H1 (cell line): ENCODE measurements at regions not wholly inside any gene's neighbourhood (a gene's known extent, or its start where the extent isn't known, plus 50 kb on each side); places are given as distances from the start of the nearest gene placed in this dataset.

Experiments
- CTCF ChIA-PET: fragments of 300-600 bp; sonication (Branson Sonifier 250); formaldehyde crosslinking; loops from one replicate; lab custom pipeline; 2021; ENCODE audit not compliant: partially characterized antibody; lab: Charles Lee
- POLR2A ChIA-PET: fragments of 300-600 bp; sonication (Branson Sonifier 250); formaldehyde crosslinking; loops from one replicate; lab custom pipeline; 2021; ENCODE audit warnings: inconsistent platforms; ENCODE audit not compliant: partially characterized antibody; lab: Charles Lee
- DNase-seq, 2 experiments: peaks; one replicate each; pipeline versions ENCODE4 v3.0.0 to v3.0.0-alpha.2; 2010 to 2022; ENCODE audit warnings: low spot score in 2 of 2, low read depth in 1 of 2, mixed read lengths in 1 of 2
- FAIRE-seq: peaks from 2 replicates; lab custom pipeline; 2011; peaks lifted over from hg19 to GRCh38; lab: Jason Lieb, UNC
- H2AFZ ChIP-seq: 2 replicates; pipeline ENCODE4 v1.8.1; 2012; ENCODE audit warnings: low read length, inconsistent platforms
- H2AK5ac ChIP-seq: 2 replicates; pipeline ENCODE4 v1.6.1; 2013; ENCODE audit warnings: low read depth, low read length
- H2BK120ac ChIP-seq: replicated peaks from 2 replicates; pipeline ENCODE3; 2013; ENCODE audit warnings: low read depth, low read length, inconsistent platforms
- H2BK12ac ChIP-seq: 2 replicates; pipeline ENCODE4 v1.6.1; 2013; ENCODE audit warnings: low read depth, low read length
- H2BK15ac ChIP-seq: 2 replicates; pipeline ENCODE4 v1.6.1; 2013; ENCODE audit warnings: low read length
- H2BK20ac ChIP-seq: 2 replicates; pipeline ENCODE4 v1.6.1; 2013; ENCODE audit warnings: low read length
- H2BK5ac ChIP-seq: 2 replicates; pipeline ENCODE4 v1.6.1; 2013; ENCODE audit warnings: low read depth, low read length
- H3K14ac ChIP-seq: 2 replicates; pipeline ENCODE4 v1.6.1; 2013; ENCODE audit warnings: inconsistent platforms; ENCODE audit not compliant: insufficient read length
- H3K18ac ChIP-seq: 2 replicates; pipeline ENCODE4 v1.6.1; 2013; ENCODE audit warnings: low read length; ENCODE audit errors: extremely low read depth
- H3K23ac ChIP-seq: 2 replicates; pipeline ENCODE4 v1.6.1; 2013; ENCODE audit warnings: inconsistent platforms; ENCODE audit not compliant: insufficient read length
- H3K23me2 ChIP-seq: 2 replicates; pipeline ENCODE4 v1.6.1; 2013; ENCODE audit warnings: low read depth, low read length
- H3K27ac ChIP-seq: 2 replicates; pipeline ENCODE4 v1.6.1; 2011; ENCODE audit warnings: low read depth, low read length, inconsistent platforms
- H3K27me3 ChIP-seq, 4 experiments: replicated peaks in 1 of 4; 1 replicate in 1 of 4; 2 replicates in 3 of 4; pipeline versions ENCODE4 v1.6.1 to v1.8.1; 2011 to 2013; ENCODE audit warnings: low read length in 3 of 4, mild to moderate bottlenecking in 3 of 4, inconsistent platforms in 2 of 4, mixed read lengths in 2 of 4, moderate library complexity in 1 of 4; ENCODE audit not compliant: control insufficient read depth in 3 of 4, insufficient read depth in 3 of 4; ENCODE audit errors: extremely low read depth in 1 of 4
- H3K36me3 ChIP-seq, 4 experiments: 2 replicates each; pipeline versions ENCODE4 v1.6.1 to v1.8.1; 2011 to 2013; ENCODE audit warnings: mild to moderate bottlenecking in 4 of 4, low read length in 3 of 4, moderate library complexity in 2 of 4, control low read depth in 1 of 4, inconsistent platforms in 1 of 4; ENCODE audit not compliant: insufficient read depth in 4 of 4, control insufficient read depth in 2 of 4
- H3K4ac ChIP-seq: replicated peaks from 2 replicates; pipeline ENCODE3; 2013; ENCODE audit warnings: low read length, low read depth, mixed read lengths, inconsistent platforms; ENCODE audit not compliant: insufficient read length
- H3K4me1 ChIP-seq, 4 experiments: replicated peaks in 1 of 4; 1 replicate in 1 of 4; 2 replicates in 3 of 4; pipeline versions ENCODE4 v1.6.1 to v1.8.1; 2011 to 2013; ENCODE audit warnings: low read length in 3 of 4, inconsistent platforms in 2 of 4, mixed read lengths in 1 of 4; ENCODE audit not compliant: insufficient read depth in 4 of 4, control insufficient read depth in 3 of 4
- H3K4me2 ChIP-seq, 2 experiments: 2 replicates each; pipeline versions ENCODE4 v1.6.1 to v1.8.1; 2011 to 2013; ENCODE audit warnings: low read depth in 2 of 2, low read length in 2 of 2, control low read depth in 1 of 2, inconsistent platforms in 1 of 2, mild to moderate bottlenecking in 1 of 2; ENCODE audit not compliant: insufficient read depth in 1 of 2
- H3K4me3 ChIP-seq, 4 experiments: fragments of 200-600, 300-600 bp in 1 of 4; sonication (generic), shearing (Covaris generic), sonication (Bioruptor Twin) in 1 of 4; 2 replicates each; pipeline versions ENCODE4 v1.5.1 to v1.8.1; 2011 to 2016; ENCODE audit warnings: low read length in 4 of 4, low read depth in 3 of 4, control low read depth in 2 of 4, inconsistent platforms in 2 of 4, mild to moderate bottlenecking in 2 of 4, mixed read lengths in 1 of 4, moderate library complexity in 1 of 4; ENCODE audit not compliant: insufficient read depth in 2 of 4; ENCODE audit errors: extremely low read depth in 1 of 4
- H3K56ac ChIP-seq: replicated peaks from 2 replicates; pipeline ENCODE3; 2013; ENCODE audit warnings: low read depth, mild to moderate bottlenecking, mixed read lengths, low read length, inconsistent platforms; ENCODE audit not compliant: insufficient read length
- H3K79me1 ChIP-seq: 2 replicates; pipeline ENCODE4 v1.6.1; 2013; ENCODE audit warnings: low read depth, low read length, control low read depth
- H3K79me2 ChIP-seq, 2 experiments: 2 replicates each; pipeline versions ENCODE4 v1.6.1 to v1.8.1; 2012 to 2013; ENCODE audit warnings: low read length in 2 of 2, mild to moderate bottlenecking in 2 of 2, inconsistent platforms in 1 of 2; ENCODE audit not compliant: insufficient read depth in 2 of 2, control insufficient read depth in 1 of 2
- H3K9ac ChIP-seq, 4 experiments: replicated peaks in 1 of 4; 1 replicate in 1 of 4; 2 replicates in 3 of 4; pipeline versions ENCODE4 v1.6.1 to v1.8.1; 2011 to 2013; ENCODE audit warnings: low read depth in 3 of 4, low read length in 3 of 4, control low read depth in 2 of 4, mild to moderate bottlenecking in 2 of 4, moderate library complexity in 2 of 4, inconsistent platforms in 1 of 4; ENCODE audit errors: extremely low read depth in 1 of 4
- H3K9me3 ChIP-seq, 2 experiments: 2 replicates each; pipeline versions ENCODE4 v1.6.1 to v1.8.1; 2012 to 2013; ENCODE audit warnings: mild to moderate bottlenecking in 2 of 2, moderate library complexity in 2 of 2, control low read depth in 1 of 2, inconsistent platforms in 1 of 2, low read depth in 1 of 2, low read length in 1 of 2, mixed read lengths in 1 of 2; ENCODE audit not compliant: insufficient read depth in 2 of 2
- H4K20me1 ChIP-seq, 2 experiments: replicated peaks in 1 of 2; 2 replicates each; pipeline versions ENCODE3 to v1.8.1; 2011 to 2013; ENCODE audit warnings: inconsistent platforms in 2 of 2, low read length in 2 of 2, mild to moderate bottlenecking in 1 of 2; ENCODE audit not compliant: insufficient read depth in 2 of 2, control insufficient read depth in 1 of 2
- H4K5ac ChIP-seq: 2 replicates; pipeline ENCODE4 v1.6.1; 2013; ENCODE audit warnings: low read length, low read depth, mixed read lengths, inconsistent platforms; ENCODE audit not compliant: insufficient read length
- H4K8ac ChIP-seq: 2 replicates; pipeline ENCODE4 v1.8.0; 2013; ENCODE audit warnings: mild to moderate bottlenecking, moderate library complexity, low read length, inconsistent platforms; ENCODE audit not compliant: insufficient read depth; ENCODE audit errors: extremely low read depth
- H4K91ac ChIP-seq: replicated peaks from 2 replicates; pipeline ENCODE3; 2013; ENCODE audit warnings: low read length, mixed read lengths, inconsistent platforms; ENCODE audit not compliant: insufficient read length
- BACH1 ChIP-seq: IDR thresholded peaks from 2 replicates; pipeline ENCODE4 v1.6.1; 2012; ENCODE audit warnings: low read length, improper control_type of control experiment
- CBX5 ChIP-seq: fragments of 300-800, 300-1000 bp; sonication (generic); IDR thresholded peaks from 2 replicates; pipeline ENCODE4 v1.7.1; 2016; ENCODE audit warnings: antibody characterized with exemption, low read length, low read depth
- CHD1 ChIP-seq: IDR thresholded peaks from 2 replicates; pipeline ENCODE4 v1.6.1; 2012; ENCODE audit warnings: low read depth, low read length, improper control_type of control experiment
- CREB1 ChIP-seq: IDR thresholded peaks from 2 replicates; pipeline ENCODE4 v1.6.1; 2012; ENCODE audit warnings: inconsistent platforms
- EP300 ChIP-seq, 2 experiments: IDR thresholded peaks; 1 replicate in 1 of 2; 2 replicates in 1 of 2; pipeline ENCODE4 v1.6.1; 2011 to 2012; ENCODE audit warnings: low read depth in 2 of 2, low read length in 2 of 2, mild to moderate bottlenecking in 2 of 2, borderline replicate concordance in 1 of 2, inconsistent platforms in 1 of 2, moderate library complexity in 1 of 2
- HDAC2 ChIP-seq, 2 experiments: fragments of 300-600 bp in 1 of 2; sonication (generic) in 1 of 2; IDR thresholded peaks; 2 replicates each; pipeline ENCODE4 v1.6.1; 2011 to 2012; ENCODE audit warnings: low read depth in 2 of 2, low read length in 2 of 2, mild to moderate bottlenecking in 2 of 2, moderate library complexity in 2 of 2, borderline replicate concordance in 1 of 2, inconsistent platforms in 1 of 2
- MAX ChIP-seq: IDR thresholded peaks from 2 replicates; pipeline ENCODE4 v1.6.1; 2012; ENCODE audit warnings: inconsistent platforms
- NRF1 ChIP-seq: IDR thresholded peaks from 2 replicates; pipeline ENCODE4 v1.6.1; 2011; ENCODE audit warnings: mild to moderate bottlenecking, low read depth, low read length, improper control_type of control experiment
- POU5F1 ChIP-seq: IDR thresholded peaks from 2 replicates; pipeline ENCODE4 v1.6.1; 2011; ENCODE audit warnings: low read depth, mild to moderate bottlenecking, low read length, moderate library complexity
- RFX5 ChIP-seq: IDR thresholded peaks from 2 replicates; pipeline ENCODE4 v1.6.1; 2011; ENCODE audit warnings: low read depth, low read length, improper control_type of control experiment, borderline replicate concordance
- SIRT6 ChIP-seq: IDR thresholded peaks from one replicate; pipeline ENCODE4 v1.7.1; 2012; ENCODE audit warnings: low read length, inconsistent platforms
- SIX5 ChIP-seq: IDR thresholded peaks from 2 replicates; pipeline ENCODE4 v1.6.1; 2011; ENCODE audit warnings: mild to moderate bottlenecking, low read depth, low read length
- TAF7 ChIP-seq: optimal IDR thresholded peaks from 2 replicates; pipeline ENCODE3; 2011; ENCODE audit warnings: low read depth, mild to moderate bottlenecking, inconsistent platforms, low read length, moderate library complexity, borderline replicate concordance
- USF2 ChIP-seq: IDR thresholded peaks from 2 replicates; pipeline ENCODE4 v1.6.1; 2011; ENCODE audit warnings: low read length, improper control_type of control experiment
- WGBS, 2 experiments: shearing (Covaris generic) in 1 of 2; methylation state at CpG; one replicate each; pipeline versions ENCODE4 v1.1.6 to v1.1.7; 2013 to 2015; ENCODE audit warnings: low lambda C conversion rate in 2 of 2, mixed read lengths in 2 of 2, inconsistent platforms in 1 of 2, low coverage in 1 of 2, missing lambda C conversion rate in 1 of 2; ENCODE audit not compliant: insufficient replicate concordance in 2 of 2, insufficient coverage in 1 of 2, insufficient read length in 1 of 2; ENCODE audit errors: extremely low coverage in 1 of 2, missing lambda C conversion rate in 1 of 2; 5-methylcytosine and 5-hydroxymethylcytosine counted together

GRCh38 chr13:46478651-46479050, 74.3 kb upstream of the LRCH1 start:
- Histone ChIP-seq H3K9ac (no peak overlapping the region), H3K9me3 (no peaks in the 10 kb centered on the region), H2AFZ (no peak overlapping the region), H3K36me3 (no peaks in the 10 kb centered on the region), H3K23ac (no peak overlapping the region), H3K23me2 (no peaks in the 10 kb centered on the region), H4K8ac (no peak overlapping the region), H2BK12ac (no peak overlapping the region), H4K91ac (no peak overlapping the region), H3K18ac (no peak overlapping the region), H4K5ac (no peak overlapping the region), H3K4me1 (no peaks in the 10 kb centered on the region), H2BK120ac (no peak overlapping the region), H3K4ac (no peak overlapping the region), H3K27ac (no peak overlapping the region), H3K27me3 (no peaks in the 10 kb centered on the region), H2BK15ac (no peak overlapping the region), H3K4me3 (no peak overlapping the region), H3K56ac (no peak overlapping the region), H3K4me2 (no peak overlapping the region), H2BK5ac (no peak overlapping the region), H3K79me2 (no peaks in the 10 kb centered on the region), H2AK5ac (no peak overlapping the region), H3K14ac (no peak overlapping the region), H3K79me1 (no peaks in the 10 kb centered on the region), H4K20me1 (no peaks in the 10 kb centered on the region), H2BK20ac (no peak overlapping the region)
- ChIA-PET CTCF (interaction anchor here (1.1 kb wide), 1 partner anchor 11 kb away, joined by 4 read pairs; no protein-coding TSS in a partner anchor), POLR2A (no interaction called here)
- DNase-seq (no peak), FAIRE-seq (no peak)
- whole genome bisulfite sequencing, 2 experiments = 87% methylated on average over 1 of the region's 1 CpG; no CpG with 5 or more reads in 1 of the 2 experiments
- TF ChIP-seq SIRT6 = no peak
- no peak for TF ChIP-seq RFX5
- no peak for TF ChIP-seq USF2
- TF ChIP-seq HDAC2 (IDR thresholded peaks at IDR 0.05; ENCODE audit: borderline replicate concordance in 1 of 2, low read depth in 2 of 2, low read length in 2 of 2) = no peak
- no peak for TF ChIP-seq BACH1
- TF ChIP-seq EP300 (IDR thresholded peaks at IDR 0.05; ENCODE audit: borderline replicate concordance in 1 of 2, low read depth in 2 of 2, low read length in 2 of 2) = no peak
- TF ChIP-seq CHD1 = no peak
- TF ChIP-seq POU5F1 = no peak
- no peak for TF ChIP-seq CREB1
- TF ChIP-seq CBX5 = no peak
- TF ChIP-seq TAF7 = no peak
- no peak for TF ChIP-seq SIX5
- TF ChIP-seq MAX = no peak
- no peak for TF ChIP-seq NRF1
